Neutrophil (primary cell): ENCODE measurements at regions not wholly inside any gene's neighbourhood (a gene's known extent, or its start where the extent isn't known, plus 50 kb on each side); places are given as distances from the start of the nearest gene placed in this dataset.
"Not testable (repeated sequence)": the region's sequence is repeated elsewhere in the genome, so short reads cannot be mapped to it uniquely, and the experiment has no call there.

ENCODE experiments used
- H3K27ac ChIP-seq: fragments of 200-600 bp; sonication (generic); 2 replicates; pipeline ENCODE4 v1.5.1; 2016; ENCODE audit warnings: mild to moderate bottlenecking, moderate library complexity
- H3K27me3 ChIP-seq: fragments of 200-600 bp; sonication (generic); 2 replicates; pipeline ENCODE4 v1.6.0; 2016; ENCODE audit warnings: mild to moderate bottlenecking
- H3K36me3 ChIP-seq: fragments of 200-600 bp; sonication (generic); 2 replicates; pipeline ENCODE4 v1.5.1; 2017
- H3K4me1 ChIP-seq, 2 experiments: fragments of 200-600 bp in 1 of 2; sonication (generic) in 1 of 2; 1 replicate in 1 of 2; 2 replicates in 1 of 2; pipeline versions ENCODE4 v1.5.1 to v1.6.1; 2013 to 2016; ENCODE audit warnings: low read depth in 1 of 2, low read length in 1 of 2, mild to moderate bottlenecking in 1 of 2, moderate library complexity in 1 of 2; ENCODE audit not compliant: control insufficient read depth in 1 of 2, insufficient read depth in 1 of 2
- H3K4me3 ChIP-seq, 2 experiments: fragments of 200-600 bp in 1 of 2; sonication (generic) in 1 of 2; 1 replicate in 1 of 2; 2 replicates in 1 of 2; pipeline ENCODE4 v1.5.1; 2013 to 2016; ENCODE audit warnings: low read depth in 1 of 2, low read length in 1 of 2, mild to moderate bottlenecking in 1 of 2, moderate library complexity in 1 of 2
- H3K9me3 ChIP-seq: fragments of 200-600 bp; sonication (generic); 2 replicates; pipeline ENCODE4 v1.5.1; 2016
- CTCF ChIP-seq: fragments of 200-600 bp; sonication (generic); IDR thresholded peaks from 2 replicates; pipeline ENCODE4 v1.5.1; 2016; ENCODE audit warnings: antibody characterized with exemption

GRCh38 chr16:47916266-47916665, 239.5 kb downstream of the ABCC12 start:
- Histone ChIP-seq H3K4me1 (no peaks in the 10 kb centered on the region), H3K27ac (no peak overlapping the region), H3K4me3 (no peak overlapping the region), H3K36me3 (no peaks in the 10 kb centered on the region), H3K27me3 (no peaks in the 10 kb centered on the region), H3K9me3 (no peaks in the 10 kb centered on the region)
- no peak for TF ChIP-seq CTCF

- no peak for TF ChIP-seq CTCF
These were observed 248.7 kb downstream of the ABCC12 start for GRCh38 chr16:47907109-47907508.

GRCh38 chr16:47905771-47906170, 250.0 kb downstream of the ABCC12 start:
- H3K27ac ChIP-seq: no peak overlapping the region
- TF ChIP-seq CTCF: no peak

More at GRCh38 chr16:47907109-47907508, 248.7 kb downstream of the ABCC12 start:
- Histone ChIP-seq H3K36me3 (no peaks in the 10 kb centered on the region), H3K27me3 (no peaks in the 10 kb centered on the region), H3K4me1 (no peaks in the 10 kb centered on the region), H3K9me3 (no peaks in the 10 kb centered on the region), H3K27ac (no peak overlapping the region), H3K4me3 (no peak overlapping the region)

GRCh38 chr16:47904691-47905090, 251.1 kb downstream of the ABCC12 start:
- no peaks in the 10 kb centered on the region for H3K9me3 ChIP-seq
- H3K36me3 ChIP-seq: no peaks in the 10 kb centered on the region
- no peaks in the 10 kb centered on the region for H3K27me3 ChIP-seq
- TF ChIP-seq CTCF: no peak
- no peak overlapping the region for H3K4me3 ChIP-seq
- no peak overlapping the region for H3K27ac ChIP-seq
- H3K4me1 ChIP-seq: no peaks in the 10 kb centered on the region

More at GRCh38 chr16:47905771-47906170, 250.0 kb downstream of the ABCC12 start:
- Histone ChIP-seq H3K27me3 (no peaks in the 10 kb centered on the region), H3K4me3 (no peak overlapping the region), H3K4me1 (no peaks in the 10 kb centered on the region), H3K9me3 (no peaks in the 10 kb centered on the region), H3K36me3 (no peaks in the 10 kb centered on the region)

- Histone ChIP-seq H3K27me3 (no peaks in the 10 kb centered on the region), H3K27ac (no peak overlapping the region), H3K9me3 (no peaks in the 10 kb centered on the region), H3K36me3 (no peaks in the 10 kb centered on the region), H3K4me1 (no peaks in the 10 kb centered on the region), H3K4me3 (no peak overlapping the region)
- TF ChIP-seq CTCF: no peak
These were observed 252.3 kb downstream of the ABCC12 start for GRCh38 chr16:47903470-47903869.

- not testable (repeated sequence) for H3K4me3 ChIP-seq, H3K27me3 ChIP-seq, H3K36me3 ChIP-seq, H3K9me3 ChIP-seq, H3K4me1 ChIP-seq, H3K27ac ChIP-seq
These were observed 258.7 kb downstream of the ABCC12 start for GRCh38 chr16:47897105-47897504.
